ENCODE measurements at regions not wholly inside any gene's neighbourhood (a gene's known extent, or its start where the extent isn't known, plus 50 kb on each side); places are given as distances from the start of the nearest gene placed in this dataset.

DNA sequence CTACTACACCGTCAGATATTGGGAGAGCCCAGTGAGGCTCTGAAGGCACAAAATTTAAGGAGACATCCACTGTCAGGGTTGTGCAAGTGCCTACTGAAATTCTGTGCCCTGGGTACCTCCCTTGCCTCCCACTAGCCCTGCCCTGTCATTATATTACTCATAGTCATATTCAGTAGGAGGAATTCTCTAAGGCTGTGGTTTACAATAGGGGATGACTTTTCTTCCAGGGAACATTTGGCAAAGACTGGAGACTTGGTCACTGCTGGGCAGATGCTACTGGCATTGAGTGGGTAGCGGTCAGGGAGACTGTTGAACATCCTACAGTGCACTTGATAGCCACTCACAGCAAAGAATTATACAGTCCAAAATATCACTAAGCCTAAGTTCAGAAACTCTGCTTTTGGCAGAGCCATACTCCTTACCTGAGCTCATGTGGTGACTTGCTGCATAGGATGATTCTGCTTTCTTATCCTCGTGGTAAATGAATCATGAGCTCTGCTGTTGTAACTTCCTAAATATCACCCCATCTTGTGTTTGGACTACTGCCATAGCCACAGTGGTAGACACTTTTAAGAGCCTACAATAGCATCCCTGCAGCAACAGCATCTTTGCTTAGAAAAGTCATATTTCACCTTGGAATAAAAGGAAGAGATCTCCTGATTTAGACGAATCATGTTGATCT lies 563.4 kb upstream of the PLXNA2 start:
- peak; percentile 7 to 51 (median 10) for DNase-seq

DNA sequence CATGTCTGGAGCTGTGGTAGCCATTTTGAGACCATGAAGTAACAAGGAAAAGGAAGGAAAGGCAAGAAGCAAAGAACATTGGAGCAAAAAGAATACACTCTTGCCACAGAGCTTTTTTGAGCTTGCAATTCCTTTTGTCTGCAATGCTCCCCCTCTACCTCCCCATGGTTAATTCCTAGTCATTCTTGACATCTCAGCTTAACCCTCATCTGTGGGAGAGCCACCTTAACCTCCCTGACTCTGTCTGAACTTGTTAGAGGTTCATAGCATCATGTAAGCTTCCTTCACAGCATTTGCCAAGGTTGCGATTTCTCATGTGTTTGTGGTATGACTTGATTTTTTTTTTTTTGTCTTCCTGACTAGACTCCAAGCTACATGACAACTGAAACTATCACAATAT lies 564.1 kb upstream of the PLXNA2 start:
- no peak for DNase-seq

DNA sequence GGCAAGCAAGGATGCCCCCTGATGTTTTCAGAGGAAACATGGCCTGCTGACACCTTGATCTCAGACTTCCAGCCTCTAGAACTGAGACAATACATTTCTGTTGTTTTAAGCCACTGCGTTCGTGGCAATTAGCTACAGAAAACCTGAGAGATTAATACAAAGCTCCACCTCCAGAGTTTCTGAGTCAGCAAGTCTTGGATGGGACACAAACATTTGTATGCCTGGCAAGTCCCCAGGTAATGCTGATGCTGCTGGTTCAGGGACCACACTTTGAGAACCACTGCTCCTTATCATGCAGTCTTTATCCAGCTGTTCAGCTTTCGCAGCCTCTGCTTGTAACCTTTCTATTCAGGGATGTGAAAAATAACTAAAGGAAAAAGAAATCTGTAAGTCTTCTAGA lies 565.7 kb upstream of the PLXNA2 start:
- no peak for DNase-seq

DNA sequence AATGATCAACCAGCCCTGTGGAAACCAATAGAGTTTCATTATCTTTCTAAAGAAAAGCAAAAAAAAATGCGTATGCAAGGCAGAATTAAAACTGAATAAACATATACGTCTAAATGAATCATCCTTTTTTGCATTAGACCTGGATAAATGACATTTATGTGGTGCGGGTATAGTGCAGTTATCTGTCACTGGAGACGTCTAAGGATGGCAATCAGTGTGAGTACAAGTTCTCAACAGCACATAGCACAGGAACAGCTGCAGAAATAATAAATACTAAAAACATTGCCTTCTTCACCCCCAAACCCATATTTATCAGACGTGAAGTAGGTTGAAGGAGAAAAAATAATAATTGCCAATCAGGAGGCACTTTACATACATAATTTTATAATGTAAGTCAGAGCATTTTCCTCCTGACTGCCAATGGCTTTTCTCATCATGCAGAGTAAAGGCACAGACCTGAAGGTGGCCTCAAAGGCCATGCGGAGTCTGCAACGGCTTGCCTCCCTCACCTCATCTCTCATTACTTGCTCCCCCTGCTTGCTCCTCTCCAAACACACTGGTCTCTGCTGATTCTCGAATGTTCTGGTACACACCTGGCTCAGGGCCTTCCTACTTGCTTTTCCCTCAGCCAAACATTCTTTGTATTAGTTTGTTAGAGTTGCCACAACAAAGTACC lies 574.7 kb upstream of the PLXNA2 start:
- DNase-seq, result no peak

DNA sequence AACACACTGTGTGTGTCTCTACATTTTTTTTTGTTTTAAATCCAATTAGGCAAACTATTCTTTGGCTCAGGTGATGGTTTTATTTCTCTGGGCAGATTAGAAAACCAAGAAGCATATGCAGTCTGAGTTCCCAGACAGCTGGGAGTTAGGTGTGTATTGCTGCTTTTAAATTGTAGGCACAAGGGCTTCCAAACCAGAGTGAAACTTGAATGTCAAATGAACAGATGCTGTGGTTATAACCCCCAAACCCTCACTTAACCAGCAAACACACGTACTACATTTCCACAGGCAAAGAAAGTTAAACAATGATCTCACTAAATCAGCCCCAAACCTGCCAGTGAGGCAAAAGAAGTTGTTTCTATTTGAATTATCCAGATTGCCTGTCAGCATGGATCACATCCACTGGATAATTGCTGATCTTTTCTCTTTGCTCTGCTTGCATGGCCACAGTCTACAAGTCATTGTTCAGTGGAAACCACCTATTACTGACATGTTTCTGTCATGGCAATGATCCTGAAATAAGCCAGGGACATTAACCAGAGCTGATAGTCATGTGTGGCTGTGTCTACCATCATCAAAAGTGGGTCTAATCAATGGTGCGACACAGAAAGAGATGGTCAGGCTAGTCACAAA lies 576.5 kb upstream of the PLXNA2 start:
- no peak for DNase-seq

DNA sequence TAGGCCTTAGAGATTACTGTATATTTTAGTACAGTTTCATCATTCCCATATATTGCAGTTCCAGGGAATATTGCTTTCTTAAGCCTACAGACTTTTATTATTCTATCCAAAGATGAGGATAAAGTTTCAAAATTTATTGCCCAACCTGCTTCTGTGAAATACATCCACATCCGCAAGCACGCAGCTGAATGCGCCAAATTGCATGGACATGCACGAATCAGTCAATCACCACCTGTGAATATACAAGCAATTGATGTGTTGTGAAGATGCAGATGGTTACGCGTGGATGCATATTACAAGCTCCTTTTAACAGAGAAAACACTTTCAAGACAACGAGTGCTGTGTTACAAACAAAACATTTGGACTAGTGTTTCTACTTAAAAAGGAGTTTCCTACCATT lies 577.8 kb upstream of the PLXNA2 start:
- no peak for DNase-seq

DNA sequence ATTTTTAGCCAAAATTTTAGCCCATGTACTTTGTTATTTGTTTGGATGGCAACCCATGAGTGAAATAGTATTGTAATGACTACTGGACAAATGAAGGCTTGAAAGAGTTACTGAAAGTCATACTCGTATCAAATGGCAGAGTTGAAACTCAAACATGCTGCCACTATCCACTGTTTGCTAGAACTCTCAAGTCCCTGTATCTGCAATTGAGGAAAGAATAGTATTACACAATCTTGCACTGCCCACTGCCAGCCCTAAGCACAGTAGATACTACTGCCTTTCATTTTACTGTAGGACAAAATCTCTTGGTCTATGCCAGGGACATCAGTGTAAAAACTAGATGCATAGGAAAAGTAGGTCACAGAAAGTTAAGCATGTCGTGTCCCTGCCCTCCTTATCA lies 581.1 kb upstream of the PLXNA2 start:
- no peak for DNase-seq

DNA sequence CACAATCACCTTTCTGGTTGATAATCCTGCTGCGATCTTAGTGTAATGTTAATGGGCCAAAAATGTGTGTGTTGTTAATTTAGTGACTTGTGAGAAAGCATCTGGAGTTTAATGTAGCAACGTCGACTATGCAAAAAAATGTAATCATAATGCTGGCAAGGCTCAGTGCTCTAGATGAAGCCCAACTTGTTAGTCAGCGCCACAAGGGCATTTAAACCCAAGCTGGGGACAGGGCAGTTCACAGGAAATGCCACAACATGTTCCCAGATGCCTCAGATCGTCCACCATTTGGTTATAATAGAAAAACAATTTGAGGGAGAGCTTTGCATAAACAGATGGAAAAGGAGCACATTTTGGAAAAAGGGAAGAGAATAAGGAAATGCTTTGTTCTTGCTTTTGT lies 585.4 kb upstream of the PLXNA2 start:
- no peak for DNase-seq

DNA sequence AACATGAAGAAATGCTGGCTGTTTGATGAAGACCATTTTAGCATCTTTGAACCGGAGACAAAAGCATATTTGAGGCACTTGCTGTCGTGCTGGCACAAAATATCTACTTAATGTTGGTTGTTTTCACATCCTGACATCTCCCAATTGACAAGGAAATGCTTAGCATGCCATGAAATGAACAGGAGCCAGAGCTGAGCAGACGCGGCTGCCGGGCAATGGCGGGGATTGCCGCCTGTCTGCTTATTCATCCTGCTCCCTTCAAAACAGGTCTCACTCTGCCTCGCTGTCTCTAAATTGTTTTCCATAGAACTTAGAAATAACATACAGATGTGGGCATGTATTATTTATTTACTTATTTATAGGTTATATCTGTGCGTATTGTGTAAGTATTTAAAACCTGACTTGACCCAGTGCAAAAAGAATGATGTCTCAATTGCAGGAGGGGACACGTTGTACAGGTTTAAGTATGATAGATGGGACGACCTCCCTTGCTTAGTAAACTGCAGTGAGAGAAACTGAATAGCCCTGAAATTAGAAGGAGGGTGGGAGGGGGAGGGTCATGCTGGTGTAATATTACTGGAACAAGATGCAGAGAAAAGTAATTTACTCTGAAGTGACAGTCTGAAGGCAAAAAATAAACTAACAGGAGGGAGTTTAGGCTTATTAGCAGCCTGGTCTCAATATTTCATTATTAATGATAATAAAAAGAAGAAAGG lies 590.4 kb upstream of the PLXNA2 start:
- DNase-seq, result no peak

DNA sequence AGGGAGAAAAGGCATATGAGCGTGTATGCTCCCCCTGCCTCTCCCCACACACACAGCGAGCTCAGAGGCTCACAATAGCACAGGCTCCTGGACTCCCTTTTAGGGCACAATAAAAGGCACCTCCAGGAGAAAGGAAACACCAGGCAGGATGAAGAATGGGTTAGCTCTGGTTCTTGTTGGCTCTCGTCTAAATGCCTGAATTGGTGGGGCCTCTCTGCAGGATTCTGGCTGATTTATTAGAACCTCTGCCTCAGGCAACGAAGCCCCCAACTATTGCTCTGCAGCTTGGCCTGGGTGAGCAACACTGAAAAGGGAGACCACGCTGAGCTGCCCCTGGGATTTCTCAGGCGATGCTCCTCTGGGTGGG lies 590.9 kb upstream of the PLXNA2 start:
- DNase-seq, result no peak

DNA sequence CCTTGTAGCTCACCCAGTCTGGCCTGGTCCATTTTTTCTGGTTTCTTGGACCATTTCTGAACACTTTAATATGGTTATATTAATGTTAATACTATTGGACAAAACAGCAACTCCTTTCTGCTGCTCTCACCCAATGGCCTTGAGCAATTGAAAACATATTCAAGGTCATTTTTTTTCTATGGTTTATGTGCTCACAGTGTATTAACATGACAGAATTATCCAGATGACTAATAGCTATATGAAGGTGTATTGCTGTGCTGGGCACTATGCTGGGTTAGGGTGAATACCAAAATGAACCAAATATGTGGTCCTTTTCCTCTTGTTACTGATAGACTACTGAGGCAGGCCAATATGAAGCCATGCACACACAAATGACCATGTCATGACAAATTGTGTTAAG lies 591.6 kb upstream of the PLXNA2 start:
- DNase-seq, result no peak

DNA sequence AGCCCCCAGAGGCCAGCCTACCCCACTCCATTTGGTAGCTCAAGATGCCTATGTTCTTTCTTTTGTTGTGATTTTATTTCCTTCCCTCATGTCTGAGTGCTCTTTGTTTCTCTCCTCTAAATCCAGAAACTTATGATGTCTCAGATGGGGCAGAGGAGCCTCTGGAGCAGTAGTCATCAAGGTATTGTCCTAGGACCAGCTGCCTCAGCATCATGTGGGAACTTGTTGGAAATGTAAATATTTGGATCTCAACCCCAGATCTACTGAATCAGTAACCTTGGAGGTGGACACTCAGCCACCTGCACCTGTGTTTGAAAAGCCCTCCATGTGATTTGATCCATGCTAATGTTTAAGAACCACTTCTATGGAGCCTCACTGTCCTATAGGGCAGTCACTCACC lies 593.1 kb upstream of the PLXNA2 start:
- DNase-seq, result no peak

DNA sequence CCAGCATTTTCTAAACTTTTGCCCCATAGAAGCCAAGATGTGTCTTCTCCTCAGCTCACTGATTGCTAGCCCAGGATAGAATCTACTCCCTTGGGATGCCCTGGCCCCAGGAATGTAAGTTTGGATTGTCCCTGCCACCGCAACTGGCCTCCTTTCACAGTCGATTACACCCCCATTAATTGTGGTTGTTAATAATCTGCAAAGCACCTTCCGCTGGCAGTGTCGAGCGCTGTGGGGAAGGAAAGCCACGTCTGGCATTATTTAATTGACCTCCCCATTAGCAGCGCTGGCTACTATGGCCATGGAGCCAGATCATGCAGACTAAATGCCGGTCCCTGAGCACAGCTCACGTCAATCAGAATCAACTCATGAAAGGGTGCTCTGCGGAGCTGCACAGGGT lies 597.3 kb upstream of the PLXNA2 start:
- no peak for DNase-seq

DNA sequence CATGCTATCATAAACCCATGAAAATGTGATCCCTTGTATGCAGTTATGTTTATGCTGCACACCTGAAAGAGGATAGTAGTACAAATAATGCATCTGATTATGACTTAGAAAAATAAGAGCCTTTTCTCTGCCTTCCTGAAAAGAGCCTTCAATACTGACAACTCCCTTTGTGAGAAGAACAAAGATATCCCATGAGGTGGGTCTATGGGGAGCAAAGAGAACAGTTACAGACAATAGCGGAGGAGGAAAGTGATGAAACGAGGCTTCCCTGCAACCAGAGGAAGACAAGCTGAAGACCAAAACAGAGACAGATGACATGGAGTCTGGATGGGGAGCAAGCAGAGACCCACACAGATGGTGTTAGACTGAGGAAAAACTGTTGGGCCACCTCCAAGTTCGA lies 598.3 kb upstream of the PLXNA2 start:
- DNase-seq, result no peak

DNA sequence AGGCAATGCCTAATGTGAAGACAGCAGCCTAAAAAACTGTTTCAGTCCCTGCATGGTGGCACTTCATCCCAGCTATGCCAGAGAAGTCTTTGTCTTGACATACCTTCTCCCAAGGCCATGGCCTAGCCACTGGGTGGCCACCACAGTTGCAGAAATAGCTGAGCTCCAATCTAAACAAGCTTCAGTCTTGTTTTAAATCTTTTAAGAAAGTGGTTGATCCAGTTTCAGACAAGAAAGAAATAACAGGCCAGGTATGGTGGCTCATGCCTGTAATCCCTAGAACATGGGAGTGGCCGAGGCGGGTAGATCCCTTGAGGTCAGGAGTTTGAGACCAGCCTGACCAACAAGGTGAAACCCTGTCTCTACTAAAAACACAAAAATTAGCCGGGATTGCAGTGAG lies 600.0 kb upstream of the PLXNA2 start:
- DNase-seq, result no peak

DNA sequence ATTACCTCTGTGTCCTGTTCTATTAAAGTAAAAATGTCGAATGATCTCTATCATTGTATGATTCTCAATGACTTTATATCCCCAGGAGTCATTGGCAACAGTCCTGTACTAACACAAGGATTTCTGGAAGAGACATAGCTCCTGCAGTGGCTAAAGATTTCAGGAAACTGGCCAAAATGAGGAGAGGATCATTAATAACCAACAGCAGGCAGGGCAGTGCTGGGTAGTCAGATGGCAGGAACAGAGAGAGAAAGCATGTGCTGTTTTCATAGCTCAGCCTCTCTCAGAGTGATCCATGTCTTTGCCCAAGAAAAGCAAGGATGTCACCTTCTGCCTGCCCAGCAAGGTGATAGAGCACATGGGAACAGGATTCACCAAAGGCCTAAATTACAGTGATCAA lies 604.7 kb upstream of the PLXNA2 start:
- DNase-seq, result no peak

DNA sequence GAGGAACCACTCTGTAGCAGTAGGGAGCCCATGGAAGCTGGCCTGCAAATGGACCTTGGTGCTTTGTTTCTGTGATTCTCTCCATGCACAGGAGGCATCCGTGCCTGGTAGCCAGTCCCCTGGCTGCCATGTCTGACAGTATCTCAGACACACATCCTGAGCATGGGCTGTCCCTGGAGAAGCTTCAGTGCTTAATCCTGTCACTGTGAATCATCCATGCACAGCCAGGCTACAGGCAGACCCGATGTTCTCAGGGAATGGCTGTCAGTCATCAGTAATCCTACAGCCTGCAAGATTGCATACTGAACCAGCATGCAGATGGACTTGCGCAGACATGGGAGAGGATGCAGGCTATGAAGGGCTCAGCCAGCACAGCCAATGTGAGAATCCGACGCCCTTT lies 606.3 kb upstream of the PLXNA2 start:
- no peak for DNase-seq

DNA sequence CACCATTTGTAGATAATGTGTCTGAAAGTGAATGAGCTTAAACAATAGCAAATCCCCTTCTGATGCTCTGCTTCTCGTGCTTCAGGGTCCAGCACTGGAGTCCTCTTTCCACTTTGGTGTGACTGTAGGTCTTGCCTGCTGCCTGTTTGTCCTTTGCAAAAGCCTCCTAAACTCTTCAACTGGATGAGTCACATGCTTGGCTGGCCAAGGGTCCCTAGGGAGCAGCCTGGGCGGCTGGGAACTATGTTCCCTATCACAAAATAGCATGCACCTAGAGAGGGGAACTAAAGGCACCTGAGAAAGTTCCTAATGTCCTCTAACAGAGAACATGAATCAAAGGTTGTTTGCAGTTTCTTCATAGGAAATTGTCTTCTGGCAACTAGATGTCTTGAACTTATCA lies 607.2 kb upstream of the PLXNA2 start:
- DNase-seq, result no peak

DNA sequence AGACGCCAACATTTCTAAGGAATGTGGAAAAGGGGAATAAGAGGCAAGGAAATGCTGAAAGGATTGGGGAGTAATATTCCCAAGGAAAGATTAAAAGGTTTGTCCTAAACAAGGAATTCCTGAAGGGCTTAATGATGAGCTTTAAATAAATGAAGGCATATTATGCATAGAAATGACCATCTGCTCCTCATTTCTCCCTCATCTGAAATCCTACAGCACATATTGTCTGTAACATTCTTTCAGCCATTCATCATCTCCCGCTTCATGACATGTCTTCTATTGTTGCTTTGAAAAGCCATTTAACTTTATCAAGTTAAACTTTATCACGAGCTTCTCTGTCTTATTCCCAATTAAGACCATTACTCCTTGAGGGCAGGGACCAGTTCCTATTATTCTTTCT lies 608.7 kb upstream of the PLXNA2 start:
- no peak for DNase-seq

DNA sequence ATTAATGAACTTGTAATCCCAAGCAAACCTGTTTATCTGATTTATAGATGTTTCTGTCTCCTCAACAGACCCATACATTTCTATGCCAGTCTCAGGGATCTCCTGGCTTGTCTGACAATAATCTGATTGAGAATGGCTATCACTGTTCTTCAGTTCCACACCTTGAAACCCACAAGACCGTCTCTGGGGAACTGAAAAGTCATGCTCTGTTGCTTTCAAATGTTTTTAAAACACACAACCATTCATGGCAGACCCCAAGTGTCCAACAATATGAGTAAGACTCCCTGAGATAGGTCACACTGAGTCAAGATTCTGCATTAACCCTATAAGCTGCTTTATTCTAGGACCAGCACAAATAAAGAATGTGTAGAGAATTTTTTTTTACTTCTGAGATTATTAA lies 611.2 kb upstream of the PLXNA2 start:
- no peak for DNase-seq

DNA sequence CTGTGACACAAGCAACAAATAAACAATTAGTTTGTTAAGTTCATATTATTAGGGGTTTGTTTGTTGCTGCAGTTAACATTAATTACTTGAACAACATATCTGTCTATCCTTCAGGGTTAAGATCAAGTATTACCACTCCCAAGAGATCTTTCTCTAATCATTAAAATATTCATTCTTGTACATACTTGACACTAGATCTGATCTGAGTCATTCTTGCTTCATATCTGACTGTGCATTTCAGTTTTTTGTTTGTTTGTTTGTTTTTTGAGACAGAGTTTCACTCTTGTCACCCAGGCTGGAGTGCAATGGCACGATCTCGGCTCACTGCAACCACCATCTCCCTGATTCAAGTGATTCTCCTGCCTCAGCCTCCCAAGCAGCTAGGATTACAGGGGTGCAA lies 613.3 kb upstream of the PLXNA2 start:
- no peak for DNase-seq

DNA sequence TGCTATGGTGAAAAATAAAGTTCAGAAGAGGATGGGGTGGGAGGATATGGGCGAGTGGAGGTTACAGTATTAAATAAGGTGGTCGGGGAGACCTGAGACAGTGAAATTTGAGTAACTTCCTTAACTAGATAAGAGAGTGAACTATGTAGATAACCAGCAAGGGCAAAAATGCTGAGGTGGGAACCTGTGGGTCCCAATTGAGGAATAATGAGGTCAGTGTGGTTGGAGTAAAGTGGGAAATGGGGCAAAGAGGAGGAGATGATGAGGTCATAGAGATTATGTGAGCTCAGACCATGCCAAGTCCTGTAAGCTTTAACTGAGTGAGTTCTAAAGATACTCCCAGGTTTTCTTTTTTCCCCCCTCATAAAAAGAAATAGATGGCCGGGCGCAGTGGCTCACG lies 614.6 kb upstream of the PLXNA2 start:
- no peak for DNase-seq

DNA sequence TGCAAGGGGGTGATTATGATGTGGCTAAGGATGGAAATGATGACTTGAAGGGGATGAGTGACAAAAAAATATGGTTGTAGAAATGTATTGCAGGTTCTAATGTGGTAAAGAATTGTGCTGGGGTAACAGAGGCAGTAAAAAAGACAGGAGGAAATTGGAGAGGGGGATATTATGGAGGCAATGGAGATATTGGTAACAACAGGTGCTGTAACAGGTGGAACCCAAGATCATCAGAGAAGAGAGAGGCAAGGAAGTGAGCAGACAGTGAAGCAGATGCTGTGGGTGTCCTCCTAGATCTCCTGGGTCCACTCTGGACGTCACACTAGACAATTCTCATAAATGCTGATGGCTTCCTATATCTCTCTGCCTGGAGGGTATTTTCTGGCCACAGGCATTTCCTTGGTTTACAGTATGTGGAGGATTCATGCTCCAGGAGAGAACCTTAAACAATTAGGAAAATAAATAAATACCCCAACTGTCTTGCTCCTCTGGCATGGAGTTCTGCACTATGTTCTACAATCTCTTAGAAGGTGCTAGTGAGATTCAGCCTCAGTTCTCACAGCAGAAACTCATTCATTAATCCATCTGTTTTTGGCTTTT lies 620.3 kb upstream of the PLXNA2 start:
- no peak for DNase-seq
